RWPE2 (cell line): ENCODE measurements at regions not wholly inside any gene's neighbourhood (a gene's known extent, or its start where the extent isn't known, plus 50 kb on each side); places are given as distances from the start of the nearest gene placed in this dataset.

Experiments used
- ATAC-seq: fragments of 200-7000 bp; cut with Tn5 transposase; 3 replicates; pipeline ENCODE4 v1.9.1; 2021; ENCODE audit warnings: low read depth
- DNase-seq: peaks from one replicate; pipeline ENCODE4 v3.0.0-alpha.2; 2020; ENCODE audit warnings: low spot score
- H3K27ac ChIP-seq: fragments of 450-650 bp; 2 replicates; pipeline ENCODE4 v1.5.1; 2017; ENCODE audit warnings: mild to moderate bottlenecking; ENCODE audit not compliant: poor library complexity, severe bottlenecking
- H3K27me3 ChIP-seq: fragments of 250-450 bp; sonication (Bioruptor Pico); 2 replicates; pipeline ENCODE4 v1.5.1; 2021; ENCODE audit warnings: mild to moderate bottlenecking, moderate library complexity; ENCODE audit not compliant: insufficient read depth, poor library complexity, severe bottlenecking
- H3K36me3 ChIP-seq: fragments of 250-450 bp; sonication (Bioruptor Pico); 2 replicates; pipeline ENCODE4 v1.5.1; 2020; ENCODE audit warnings: low read depth, mild to moderate bottlenecking, moderate library complexity
- H3K4me1 ChIP-seq: fragments of 250-450 bp; sonication (Bioruptor Pico); 2 replicates; pipeline ENCODE4 v1.5.1; 2021; ENCODE audit warnings: mild to moderate bottlenecking, moderate library complexity; ENCODE audit not compliant: insufficient read depth, poor library complexity, severe bottlenecking
- H3K4me3 ChIP-seq: fragments of 250-450 bp; sonication (Bioruptor Pico); 2 replicates; pipeline ENCODE4 v1.5.1; 2021; ENCODE audit warnings: mild to moderate bottlenecking, moderate library complexity; ENCODE audit not compliant: severe bottlenecking
- H3K9me3 ChIP-seq: fragments of 250-450 bp; sonication (Bioruptor Pico); 2 replicates; pipeline ENCODE4 v1.5.1; 2021; ENCODE audit warnings: mild to moderate bottlenecking, moderate library complexity; ENCODE audit not compliant: severe bottlenecking
- TF ChIP-seq, protein P1 (sequence below): fragments of 450-650 bp; IDR thresholded peaks from one replicate; pipeline ENCODE4 v1.5.1; 2017; ENCODE audit warnings: mild to moderate bottlenecking, moderate library complexity; ENCODE audit not compliant: poor library complexity, severe bottlenecking

DNA sequence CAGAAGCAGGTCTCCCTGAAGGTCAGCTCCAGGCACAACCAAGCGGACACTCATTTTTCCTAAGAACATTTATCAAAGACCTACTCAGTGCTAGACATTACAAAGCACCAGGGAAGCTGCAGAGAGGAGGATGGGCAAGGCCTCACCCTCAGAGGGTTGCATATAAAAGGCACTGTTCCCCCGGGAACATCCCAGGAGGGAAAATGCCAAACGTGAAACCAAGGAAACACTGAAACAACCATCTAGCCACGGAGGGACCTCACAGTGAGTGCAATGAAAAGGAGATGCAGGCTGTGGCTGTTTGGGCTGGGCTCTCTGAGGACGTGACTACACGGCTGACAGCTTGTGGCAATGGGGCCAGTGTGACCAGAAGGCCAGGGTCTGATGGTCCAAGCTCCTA is 117.4 kb upstream of the VASH1 start:
- Histone ChIP-seq H3K4me1 (no peaks in the 10 kb centered on the region), H3K36me3 (no peaks in the 10 kb centered on the region), H3K27me3 (no peaks in the 10 kb centered on the region), H3K27ac (no peak overlapping the region), H3K9me3 (no peaks in the 10 kb centered on the region), H3K4me3 (no peak overlapping the region)
- no peak for ATAC-seq
- DNase-seq: no peak
- TF ChIP-seq, protein P1, sequence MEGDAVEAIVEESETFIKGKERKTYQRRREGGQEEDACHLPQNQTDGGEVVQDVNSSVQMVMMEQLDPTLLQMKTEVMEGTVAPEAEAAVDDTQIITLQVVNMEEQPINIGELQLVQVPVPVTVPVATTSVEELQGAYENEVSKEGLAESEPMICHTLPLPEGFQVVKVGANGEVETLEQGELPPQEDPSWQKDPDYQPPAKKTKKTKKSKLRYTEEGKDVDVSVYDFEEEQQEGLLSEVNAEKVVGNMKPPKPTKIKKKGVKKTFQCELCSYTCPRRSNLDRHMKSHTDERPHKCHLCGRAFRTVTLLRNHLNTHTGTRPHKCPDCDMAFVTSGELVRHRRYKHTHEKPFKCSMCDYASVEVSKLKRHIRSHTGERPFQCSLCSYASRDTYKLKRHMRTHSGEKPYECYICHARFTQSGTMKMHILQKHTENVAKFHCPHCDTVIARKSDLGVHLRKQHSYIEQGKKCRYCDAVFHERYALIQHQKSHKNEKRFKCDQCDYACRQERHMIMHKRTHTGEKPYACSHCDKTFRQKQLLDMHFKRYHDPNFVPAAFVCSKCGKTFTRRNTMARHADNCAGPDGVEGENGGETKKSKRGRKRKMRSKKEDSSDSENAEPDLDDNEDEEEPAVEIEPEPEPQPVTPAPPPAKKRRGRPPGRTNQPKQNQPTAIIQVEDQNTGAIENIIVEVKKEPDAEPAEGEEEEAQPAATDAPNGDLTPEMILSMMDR: no peak

DNA sequence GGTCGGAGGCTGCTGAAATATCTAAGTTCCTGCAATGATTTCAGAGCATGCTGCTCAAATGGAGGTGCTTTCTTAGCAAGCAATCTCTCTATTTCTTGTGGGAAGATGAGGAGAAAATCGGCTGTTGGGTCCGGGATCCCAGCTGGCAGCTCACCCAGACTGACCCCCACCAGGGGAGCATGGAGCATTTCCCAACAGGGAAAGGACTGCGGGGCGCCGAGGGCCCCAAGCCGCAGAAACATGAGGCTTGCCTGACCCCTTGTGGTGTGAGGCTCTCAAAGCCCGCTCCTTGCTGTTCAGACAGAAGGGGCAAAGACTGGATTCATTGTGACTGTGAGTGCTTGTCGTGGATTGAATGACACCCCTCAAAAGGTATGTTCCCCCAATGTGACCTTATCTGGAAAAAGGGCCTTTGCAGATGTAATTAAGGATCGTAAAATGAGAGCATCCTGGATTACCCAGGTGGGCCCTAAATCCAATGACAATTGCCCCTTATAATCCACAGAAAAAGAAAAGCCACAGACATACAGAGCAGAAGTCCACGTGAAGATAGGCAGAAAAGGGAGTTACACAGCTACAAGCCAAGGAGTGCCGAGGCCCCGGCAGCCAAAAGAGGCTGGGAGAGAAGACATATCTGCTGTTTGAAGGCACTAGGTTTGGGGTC is 116.3 kb upstream of the VASH1 start:
- TF ChIP-seq, protein P1: peak; percentile 90
- Histone ChIP-seq H3K27ac (no peak overlapping the region), H3K4me1 (no peaks in the 10 kb centered on the region), H3K4me3 (no peak overlapping the region), H3K27me3 (no peaks in the 10 kb centered on the region), H3K9me3 (no peaks in the 10 kb centered on the region), H3K36me3 (no peaks in the 10 kb centered on the region)
- peak; percentile 77 for ATAC-seq
- no peak for DNase-seq

- peak; percentile 64 for ATAC-seq
- TF ChIP-seq, protein P1: peak; percentile 95
Measured at GRCh38 chr14:76647697-76648298, 113.5 kb upstream of the VASH1 start.

GRCh38 chr14:76651410-76652055 is 109.7 kb upstream of the VASH1 start:
- ATAC-seq (no peak), DNase-seq (no peak)
- TF ChIP-seq, protein P1: no peak
- H3K4me3 ChIP-seq: no peak overlapping the region
- H3K4me1 ChIP-seq: no peaks in the 10 kb centered on the region
- no peak overlapping the region for H3K27ac ChIP-seq
- no peaks in the 10 kb centered on the region for H3K9me3 ChIP-seq
- no peaks in the 10 kb centered on the region for H3K27me3 ChIP-seq
- no peaks in the 10 kb centered on the region for H3K36me3 ChIP-seq

More at GRCh38 chr14:76647697-76648298, 113.5 kb upstream of the VASH1 start:
- Histone ChIP-seq H3K4me3 (no peak overlapping the region), H3K36me3 (no peaks in the 10 kb centered on the region), H3K9me3 (no peaks in the 10 kb centered on the region), H3K27me3 (no peaks in the 10 kb centered on the region), H3K4me1 (no peaks in the 10 kb centered on the region), H3K27ac (no peak overlapping the region)
- DNase-seq: no peak
